ENCODE measurements at regions not wholly inside any gene's neighbourhood (a gene's known extent, or its start where the extent isn't known, plus 50 kb on each side); places are given as distances from the start of the nearest gene placed in this dataset.

GRCh38 chr3:70531838-70532489, 219.5 kb upstream of the MDFIC2 start:
- TF ChIP-seq CTCF (conservative IDR thresholded peaks at IDR 0.05; ENCODE audit: control insufficient read depth, insufficient read depth, low read depth, low read length): no peak
- no peak overlapping the region for H3K4me3 ChIP-seq (ENCODE audit: control insufficient read depth, low read depth, low read length)
- DNase-seq (ENCODE audit: low read depth): no peak

GRCh38 chr3:70531063-70531657, 218.7 kb upstream of the MDFIC2 start:
- peak; percentile 47 for DNase-seq (ENCODE audit: low read depth)

GRCh38 chr3:70530626-70531025, 218.2 kb upstream of the MDFIC2 start:
- no peak overlapping the region for H3K4me3 ChIP-seq (ENCODE audit: control insufficient read depth, low read depth, low read length)
- no peak for DNase-seq (ENCODE audit: low read depth)
- no peak for TF ChIP-seq CTCF (conservative IDR thresholded peaks at IDR 0.05; ENCODE audit: control insufficient read depth, insufficient read depth, low read depth, low read length)

More at GRCh38 chr3:70531063-70531657, 218.7 kb upstream of the MDFIC2 start:
- TF ChIP-seq CTCF (conservative IDR thresholded peaks at IDR 0.05; ENCODE audit: control insufficient read depth, insufficient read depth, low read depth, low read length): peak; percentile 66
- no peak overlapping the region for H3K4me3 ChIP-seq (ENCODE audit: control insufficient read depth, low read depth, low read length)

- H3K4me3 ChIP-seq (ENCODE audit: control insufficient read depth, low read depth, low read length): no peak overlapping the region
- DNase-seq (ENCODE audit: low read depth): peak; percentile 61
- no peak for TF ChIP-seq CTCF (conservative IDR thresholded peaks at IDR 0.05; ENCODE audit: control insufficient read depth, insufficient read depth, low read depth, low read length)
Measured at GRCh38 chr3:70527026-70527425, 214.6 kb upstream of the MDFIC2 start.

GRCh38 chr3:70519913-70520659, 207.6 kb upstream of the MDFIC2 start:
- no peak for TF ChIP-seq CTCF (conservative IDR thresholded peaks at IDR 0.05; ENCODE audit: control insufficient read depth, insufficient read depth, low read depth, low read length)
- H3K4me3 ChIP-seq (ENCODE audit: control insufficient read depth, low read depth, low read length): no peak overlapping the region
- peak; percentile 17 for DNase-seq (ENCODE audit: low read depth)

GRCh38 chr3:70519026-70519425, 206.6 kb upstream of the MDFIC2 start:
- no peak for TF ChIP-seq CTCF (conservative IDR thresholded peaks at IDR 0.05; ENCODE audit: control insufficient read depth, insufficient read depth, low read depth, low read length)
- no peak for DNase-seq (ENCODE audit: low read depth)
- no peak overlapping the region for H3K4me3 ChIP-seq (ENCODE audit: control insufficient read depth, low read depth, low read length)

Data from fibroblast of mammary gland (primary cell).